ENCODE measurements at regions not wholly inside any gene's neighbourhood (a gene's known extent, or its start where the extent isn't known, plus 50 kb on each side); places are given as distances from the start of the nearest gene placed in this dataset.

DNA sequence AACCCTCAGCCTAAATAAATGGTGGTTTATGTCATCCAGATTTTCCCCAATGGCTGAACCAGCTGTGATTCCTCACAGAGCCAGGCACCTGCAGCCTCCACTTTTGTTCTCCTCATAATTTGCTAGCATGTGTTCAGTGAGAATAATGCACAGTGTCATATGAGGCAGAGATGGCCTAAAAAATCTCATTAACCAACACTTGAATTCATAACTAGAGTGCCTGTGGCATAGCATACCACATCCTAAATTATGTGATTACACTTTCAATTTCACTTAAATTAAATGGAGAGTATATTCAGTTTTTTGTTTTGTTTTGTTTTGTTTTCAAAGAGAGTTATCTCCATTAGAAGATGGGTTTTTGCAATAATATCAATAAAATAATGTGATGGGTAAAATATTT is 488.0 kb downstream of the CBLN2 start:
- Histone ChIP-seq H2AFZ (ENCODE audit: low read depth, low read length, poor library complexity, severe bottlenecking) (no peak overlapping the region), H3K4me3 (replicated peaks in 1 of 2; ENCODE audit: low read depth in 1 of 2, low read length in 2 of 2) (no peak overlapping the region), H3K4me1 (ENCODE audit: control insufficient read depth in 1 of 2, insufficient read depth in 2 of 2, low read length in 2 of 2) (no peaks in the 10 kb centered on the region), H3K27me3 (ENCODE audit: insufficient read depth, low read length) (no peaks in the 10 kb centered on the region), H4K20me1 (ENCODE audit: insufficient read depth) (no peaks in the 10 kb centered on the region), H3K27ac (ENCODE audit: low read depth, low read length) (no peak overlapping the region), H3K4me2 (ENCODE audit: low read length) (no peak overlapping the region), H3K9me3 (ENCODE audit: control insufficient read depth in 1 of 2, insufficient read depth in 1 of 2, low read depth in 1 of 2, low read length in 2 of 2) (peaks cover 13 to 30% of the 10 kb centered on the region in 2 experiments; a peak in 3 of 4 replicates), H3K9me2 (ENCODE audit: insufficient read depth) (no peaks in the 10 kb centered on the region), H3K36me3 (ENCODE audit: control insufficient read depth in 1 of 2, insufficient read depth in 2 of 2, low read length in 2 of 2) (no peaks in the 10 kb centered on the region), H3K79me2 (ENCODE audit: insufficient read depth, low read length) (no peaks in the 10 kb centered on the region), H3K9ac (ENCODE audit: low read length) (no peak overlapping the region)
- no peak for ATAC-seq
- RAD21 ChIA-PET (ENCODE audit: low non-redundant PET in 1 of 2, low total read pairs in 2 of 2, uncharacterized antibody in 2 of 2, unreplicated experiment in 2 of 2): no interaction called here
- POLR2A ChIA-PET: no interaction called here
- DNase-seq (ENCODE audit: low read depth, low spot score): no peak
- BruUV-seq (replicated peaks): no TSS peak
- CTCF ChIA-PET: no interaction called here
- TF ChIP-seq ZNF274 (IDR thresholded peaks at IDR 0.05; ENCODE audit: low read depth, low read length) (no peak), SRF (IDR thresholded peaks at IDR 0.05; ENCODE audit: low read depth) (no peak), CBX3 (IDR thresholded peaks at IDR 0.05; ENCODE audit: low read depth) (no peak), TCF7L2 (IDR thresholded peaks at IDR 0.05; ENCODE audit: borderline replicate concordance, extremely low read depth, insufficient read depth, insufficient read length) (no peak), POLR2AphosphoS5 (IDR thresholded peaks at IDR 0.05; ENCODE audit: low read depth, low read length) (no peak), SIN3A (IDR thresholded peaks at IDR 0.05; ENCODE audit: low read depth) (no peak), SP1 (IDR thresholded peaks at IDR 0.05; ENCODE audit: low read depth) (no peak), POLR2A (IDR thresholded peaks at IDR 0.05; ENCODE audit: borderline replicate concordance, extremely low read depth, insufficient read depth, insufficient read length) (no peak), RAD21 (IDR thresholded peaks at IDR 0.05; ENCODE audit: low read depth) (no peak), ELF1 (IDR thresholded peaks at IDR 0.05; ENCODE audit: borderline replicate concordance, low read depth) (no peak), EGR1 (IDR thresholded peaks at IDR 0.05; ENCODE audit: low read depth) (no peak), JUND (IDR thresholded peaks at IDR 0.05) (no peak), ZFX (IDR thresholded peaks at IDR 0.05) (no peak), FOSL1 (IDR thresholded peaks at IDR 0.05; ENCODE audit: low read depth) (no peak), YY1 (IDR thresholded peaks at IDR 0.05; ENCODE audit: extremely low read depth, insufficient replicate concordance, low read depth, low read length) (no peak)
- TF ChIP-seq, protein P1, sequence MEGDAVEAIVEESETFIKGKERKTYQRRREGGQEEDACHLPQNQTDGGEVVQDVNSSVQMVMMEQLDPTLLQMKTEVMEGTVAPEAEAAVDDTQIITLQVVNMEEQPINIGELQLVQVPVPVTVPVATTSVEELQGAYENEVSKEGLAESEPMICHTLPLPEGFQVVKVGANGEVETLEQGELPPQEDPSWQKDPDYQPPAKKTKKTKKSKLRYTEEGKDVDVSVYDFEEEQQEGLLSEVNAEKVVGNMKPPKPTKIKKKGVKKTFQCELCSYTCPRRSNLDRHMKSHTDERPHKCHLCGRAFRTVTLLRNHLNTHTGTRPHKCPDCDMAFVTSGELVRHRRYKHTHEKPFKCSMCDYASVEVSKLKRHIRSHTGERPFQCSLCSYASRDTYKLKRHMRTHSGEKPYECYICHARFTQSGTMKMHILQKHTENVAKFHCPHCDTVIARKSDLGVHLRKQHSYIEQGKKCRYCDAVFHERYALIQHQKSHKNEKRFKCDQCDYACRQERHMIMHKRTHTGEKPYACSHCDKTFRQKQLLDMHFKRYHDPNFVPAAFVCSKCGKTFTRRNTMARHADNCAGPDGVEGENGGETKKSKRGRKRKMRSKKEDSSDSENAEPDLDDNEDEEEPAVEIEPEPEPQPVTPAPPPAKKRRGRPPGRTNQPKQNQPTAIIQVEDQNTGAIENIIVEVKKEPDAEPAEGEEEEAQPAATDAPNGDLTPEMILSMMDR (IDR thresholded peaks at IDR 0.05 in 2 of 3, conservative IDR thresholded peaks at IDR 0.05 in 1 of 3; ENCODE audit: borderline replicate concordance in 1 of 3, insufficient read depth in 1 of 3, low read depth in 2 of 3, low read length in 2 of 3): no peak
- TF ChIP-seq, protein P2, sequence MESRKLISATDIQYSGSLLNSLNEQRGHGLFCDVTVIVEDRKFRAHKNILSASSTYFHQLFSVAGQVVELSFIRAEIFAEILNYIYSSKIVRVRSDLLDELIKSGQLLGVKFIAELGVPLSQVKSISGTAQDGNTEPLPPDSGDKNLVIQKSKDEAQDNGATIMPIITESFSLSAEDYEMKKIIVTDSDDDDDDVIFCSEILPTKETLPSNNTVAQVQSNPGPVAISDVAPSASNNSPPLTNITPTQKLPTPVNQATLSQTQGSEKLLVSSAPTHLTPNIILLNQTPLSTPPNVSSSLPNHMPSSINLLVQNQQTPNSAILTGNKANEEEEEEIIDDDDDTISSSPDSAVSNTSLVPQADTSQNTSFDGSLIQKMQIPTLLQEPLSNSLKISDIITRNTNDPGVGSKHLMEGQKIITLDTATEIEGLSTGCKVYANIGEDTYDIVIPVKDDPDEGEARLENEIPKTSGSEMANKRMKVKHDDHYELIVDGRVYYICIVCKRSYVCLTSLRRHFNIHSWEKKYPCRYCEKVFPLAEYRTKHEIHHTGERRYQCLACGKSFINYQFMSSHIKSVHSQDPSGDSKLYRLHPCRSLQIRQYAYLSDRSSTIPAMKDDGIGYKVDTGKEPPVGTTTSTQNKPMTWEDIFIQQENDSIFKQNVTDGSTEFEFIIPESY (IDR thresholded peaks at IDR 0.05; ENCODE audit: extremely low read depth, insufficient replicate concordance, low read length): no peak
- TF ChIP-seq, protein P3, sequence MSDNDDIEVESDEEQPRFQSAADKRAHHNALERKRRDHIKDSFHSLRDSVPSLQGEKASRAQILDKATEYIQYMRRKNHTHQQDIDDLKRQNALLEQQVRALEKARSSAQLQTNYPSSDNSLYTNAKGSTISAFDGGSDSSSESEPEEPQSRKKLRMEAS (IDR thresholded peaks at IDR 0.05): no peak
- intact Hi-C loops (cut with micrococcal nuclease): no loop called here

Measured in HCT116 (cell line).